GM12873 (cell line): ENCODE measurements at regions not wholly inside any gene's neighbourhood (a gene's known extent, or its start where the extent isn't known, plus 50 kb on each side); places are given as distances from the start of the nearest gene placed in this dataset.

ENCODE experiments used
- TF ChIP-seq, protein P1 (sequence below): IDR thresholded peaks from 2 replicates; pipeline ENCODE4 v1.5.1; 2012; ENCODE audit warnings: low read depth, mild to moderate bottlenecking, moderate library complexity, low read length, control low read depth; ENCODE audit not compliant: insufficient read depth; ENCODE audit errors: missing control alignments

DNA sequence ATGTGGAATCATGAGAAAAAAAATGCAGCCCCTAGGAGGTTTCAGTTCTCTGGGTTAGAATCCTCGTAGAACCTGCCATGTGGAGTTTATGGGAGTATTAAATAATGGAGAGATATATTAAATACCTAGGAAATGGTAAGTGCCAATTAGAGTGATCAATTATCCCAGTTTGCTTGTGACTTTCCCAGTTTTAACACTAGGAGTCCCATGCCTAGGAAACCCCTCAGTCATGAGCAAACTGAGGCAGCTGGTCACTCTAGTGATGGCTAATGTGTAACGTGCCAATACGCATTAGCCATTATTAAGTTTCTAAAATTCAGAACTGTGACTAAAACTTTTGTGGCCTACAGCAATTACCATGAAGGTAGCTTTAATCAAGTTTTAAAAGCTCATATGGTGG, 720.6 kb downstream of the TAF11L14 start:
- TF ChIP-seq, protein P1, sequence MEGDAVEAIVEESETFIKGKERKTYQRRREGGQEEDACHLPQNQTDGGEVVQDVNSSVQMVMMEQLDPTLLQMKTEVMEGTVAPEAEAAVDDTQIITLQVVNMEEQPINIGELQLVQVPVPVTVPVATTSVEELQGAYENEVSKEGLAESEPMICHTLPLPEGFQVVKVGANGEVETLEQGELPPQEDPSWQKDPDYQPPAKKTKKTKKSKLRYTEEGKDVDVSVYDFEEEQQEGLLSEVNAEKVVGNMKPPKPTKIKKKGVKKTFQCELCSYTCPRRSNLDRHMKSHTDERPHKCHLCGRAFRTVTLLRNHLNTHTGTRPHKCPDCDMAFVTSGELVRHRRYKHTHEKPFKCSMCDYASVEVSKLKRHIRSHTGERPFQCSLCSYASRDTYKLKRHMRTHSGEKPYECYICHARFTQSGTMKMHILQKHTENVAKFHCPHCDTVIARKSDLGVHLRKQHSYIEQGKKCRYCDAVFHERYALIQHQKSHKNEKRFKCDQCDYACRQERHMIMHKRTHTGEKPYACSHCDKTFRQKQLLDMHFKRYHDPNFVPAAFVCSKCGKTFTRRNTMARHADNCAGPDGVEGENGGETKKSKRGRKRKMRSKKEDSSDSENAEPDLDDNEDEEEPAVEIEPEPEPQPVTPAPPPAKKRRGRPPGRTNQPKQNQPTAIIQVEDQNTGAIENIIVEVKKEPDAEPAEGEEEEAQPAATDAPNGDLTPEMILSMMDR = no peak

DNA sequence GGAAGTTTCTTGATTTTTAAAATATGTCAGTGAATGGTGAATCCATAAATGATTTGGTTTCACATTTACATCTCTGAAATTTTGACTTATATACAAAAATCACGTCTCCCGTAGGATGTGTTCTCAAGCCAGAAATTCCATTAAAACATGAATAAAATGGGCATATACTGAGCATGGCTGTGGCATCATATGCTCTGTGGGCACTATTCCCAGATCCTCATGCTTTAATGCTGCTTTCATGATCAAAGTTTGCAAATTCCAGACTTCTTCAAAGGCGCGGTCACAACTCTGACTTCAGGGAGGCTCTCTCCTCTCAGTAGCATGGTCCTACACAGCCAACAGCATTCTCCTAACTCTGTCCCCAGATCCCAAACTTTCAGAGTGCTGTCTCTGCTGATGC, 723.2 kb downstream of the TAF11L14 start:
- TF ChIP-seq, protein P1 = no peak

DNA sequence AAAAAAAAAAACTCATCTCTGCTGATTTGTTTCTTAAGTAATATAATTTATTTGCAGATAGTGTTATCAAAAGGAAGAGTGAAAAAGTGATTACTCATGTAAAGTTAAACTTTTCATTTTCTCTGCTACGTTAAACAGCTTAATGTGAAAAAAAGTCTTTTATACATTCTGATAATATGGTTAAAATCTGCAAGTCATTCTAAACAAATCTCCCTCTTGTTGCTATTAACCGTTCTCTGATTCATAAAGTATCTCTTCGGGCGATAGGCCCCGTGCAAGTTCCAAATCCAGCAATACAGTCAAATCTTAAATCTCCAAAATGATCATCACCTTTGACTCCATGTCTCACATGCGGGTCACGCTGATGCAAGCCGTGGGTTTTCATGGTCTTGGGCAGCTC, 732.0 kb downstream of the TAF11L14 start:
- TF ChIP-seq, protein P1 = no peak

DNA sequence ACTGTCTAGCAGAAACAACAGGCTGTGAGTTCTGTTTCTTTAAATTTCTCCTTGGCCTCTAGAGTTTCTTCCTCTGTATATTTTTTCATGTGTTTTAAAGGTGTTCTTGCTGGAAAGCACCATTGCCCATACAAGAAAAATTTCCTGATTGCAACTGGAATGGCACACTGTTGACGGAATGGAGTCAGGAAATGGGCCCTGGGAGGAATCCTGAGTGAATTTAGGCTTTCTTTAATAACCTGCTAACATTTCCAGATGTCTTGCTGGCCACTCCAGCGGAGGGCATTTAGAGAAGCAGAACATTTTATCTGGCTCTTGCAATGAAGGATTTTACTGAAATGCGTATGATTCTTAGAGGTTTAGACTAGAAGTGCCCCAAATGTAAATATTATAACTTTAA, 736.3 kb downstream of the TAF11L14 start:
- TF ChIP-seq, protein P1 = no peak

DNA sequence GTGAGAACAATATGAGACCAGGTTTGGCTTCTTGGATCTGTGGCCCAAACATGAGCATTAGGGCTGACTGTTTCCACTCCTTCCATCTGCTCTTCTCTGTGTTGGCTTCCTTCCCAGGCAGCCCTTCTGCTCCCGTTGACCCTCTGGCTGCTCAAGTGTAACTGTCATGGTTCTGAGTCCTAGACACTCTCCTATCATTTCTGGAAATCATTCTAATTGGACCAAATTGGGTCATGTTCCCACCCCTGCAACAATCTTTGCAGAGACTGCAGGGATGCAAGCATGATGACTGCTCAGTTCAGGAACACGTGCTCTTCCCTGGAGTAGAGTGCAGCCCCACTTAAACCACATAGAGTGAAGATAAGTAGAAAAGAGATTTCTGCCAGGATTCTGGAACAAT, 741.4 kb downstream of the TAF11L14 start:
- TF ChIP-seq, protein P1 = no peak

DNA sequence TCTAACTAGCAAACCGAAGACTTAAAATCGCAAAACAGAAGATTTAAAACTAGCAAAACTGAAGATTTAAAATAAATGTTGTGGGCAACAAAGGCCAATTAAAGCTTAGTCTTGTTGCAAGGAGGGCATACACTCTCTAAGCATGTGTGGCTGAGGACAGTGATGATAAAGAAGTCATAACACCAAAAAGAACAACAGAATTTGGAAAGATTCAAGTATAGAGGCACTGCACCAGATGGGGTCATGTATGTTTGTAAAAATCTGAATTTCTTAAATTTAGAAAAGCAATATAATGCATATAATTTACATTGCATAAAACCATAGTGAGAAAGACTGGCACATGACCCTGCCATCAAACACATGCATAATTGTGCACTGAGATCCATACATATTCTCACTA, 743.8 kb downstream of the TAF11L14 start:
- TF ChIP-seq, protein P1 = no peak

DNA sequence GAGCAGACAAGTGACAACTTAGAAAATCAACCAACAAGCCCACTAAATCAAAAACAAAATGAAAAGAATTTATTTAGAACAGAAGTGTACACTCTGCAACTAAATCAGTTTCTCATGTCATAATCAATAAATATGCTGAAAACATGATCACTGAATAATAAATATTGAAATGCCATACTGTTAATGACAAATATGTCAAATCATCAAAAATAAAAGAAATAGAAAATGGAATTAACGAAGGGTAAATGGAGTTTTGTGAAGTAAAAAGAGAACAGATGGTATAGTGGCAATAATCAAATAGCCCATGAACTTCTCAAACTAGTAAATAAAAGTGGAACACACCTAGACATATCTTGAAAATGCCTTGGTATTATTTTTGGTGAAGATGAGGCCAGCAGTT, 744.9 kb downstream of the TAF11L14 start:
- TF ChIP-seq, protein P1 = no peak

DNA sequence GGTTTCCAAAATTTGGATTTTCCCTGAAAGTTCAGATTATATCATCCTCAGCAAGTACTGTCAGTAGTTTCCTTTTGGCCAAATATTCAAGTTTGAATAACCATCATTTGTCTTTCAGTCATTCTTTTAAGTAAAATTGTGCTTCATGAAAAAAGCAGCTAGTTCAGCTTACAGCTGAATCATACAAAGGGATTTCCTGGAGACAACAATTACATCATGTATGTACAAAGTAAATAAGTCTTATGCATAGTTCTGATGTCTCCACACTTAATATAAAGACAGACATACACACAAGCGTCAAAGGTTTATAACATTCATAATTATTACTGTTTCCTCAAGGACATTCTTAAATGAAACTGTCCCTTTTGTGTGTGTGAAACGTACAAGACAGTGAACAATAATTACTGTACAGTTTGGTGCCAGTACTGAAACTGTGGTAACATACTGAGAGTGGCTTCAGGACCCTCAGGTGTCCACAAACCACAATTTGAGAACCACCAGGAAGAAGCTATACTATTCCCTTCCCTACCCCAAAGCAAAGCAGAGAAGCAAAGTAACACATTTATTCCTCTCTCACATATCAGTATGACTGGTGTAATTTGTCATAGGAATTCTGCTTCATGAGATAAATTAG, 746.6 kb downstream of the TAF11L14 start:
- TF ChIP-seq, protein P1 = no peak
